ENCODE measurements at regions not wholly inside any gene's neighbourhood (a gene's known extent, or its start where the extent isn't known, plus 50 kb on each side); places are given as distances from the start of the nearest gene placed in this dataset.
"Not testable (repeated sequence)": the region's sequence is repeated elsewhere in the genome, so short reads cannot be mapped to it uniquely, and the experiment has no call there.

DNA sequence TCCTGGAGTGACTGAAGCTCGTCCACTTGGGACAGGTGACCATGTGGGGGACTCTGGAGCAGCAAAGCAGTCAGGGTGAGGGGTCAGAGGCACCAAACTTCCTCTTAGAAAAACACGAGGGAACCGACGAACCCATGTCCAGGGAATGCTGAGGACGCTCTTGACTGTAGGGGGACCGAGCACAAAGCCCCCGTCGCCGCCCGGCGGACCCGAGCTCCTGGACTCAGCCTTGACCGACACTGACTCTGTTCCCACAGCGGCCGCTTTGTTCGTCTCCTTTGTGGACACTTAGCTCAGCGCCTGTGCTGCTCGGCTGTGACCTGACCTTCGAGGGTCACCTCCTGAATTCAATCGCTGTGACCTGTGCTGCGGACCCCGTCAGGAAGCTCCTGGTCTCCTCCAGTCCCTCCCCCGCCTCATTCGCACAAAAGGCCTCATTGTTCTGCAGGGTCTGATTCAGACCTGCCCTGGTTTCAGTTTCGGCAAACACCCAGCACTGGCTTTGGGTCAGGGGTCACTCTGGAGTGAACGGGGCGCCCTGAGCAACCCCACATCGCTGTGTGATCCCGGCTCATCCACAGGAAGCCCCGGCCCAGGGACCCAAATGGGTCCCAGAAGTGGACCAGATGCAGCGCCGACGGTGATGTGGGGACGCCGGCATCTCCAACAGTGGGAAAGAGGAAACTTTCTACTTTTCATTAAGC lies 454.8 kb downstream of the PREX1 start (continued):
- TF ChIP-seq MZF1 (CRISPR knock-in tag; IDR thresholded peaks at IDR 0.05; ENCODE audit: borderline replicate concordance), result peak; percentile 37; the same call in 1 of the 2 replicates
- peak; percentile 89 for TF ChIP-seq KLF6 (CRISPR knock-in tag; IDR thresholded peaks at IDR 0.05)
- TF ChIP-seq ETV5 (CRISPR knock-in tag; IDR thresholded peaks at IDR 0.05; ENCODE audit: borderline replicate concordance), result peak; percentile 93
- TF ChIP-seq PTBP1 (IDR thresholded peaks at IDR 0.05; ENCODE audit: low read depth, low read length, poor library complexity, severe bottlenecking), result peak; percentile 53
- TF ChIP-seq SRY (CRISPR knock-in tag; IDR thresholded peaks at IDR 0.05), result peak; percentile 24; the same call in 1 of the 2 replicates
- TF ChIP-seq, protein P1, sequence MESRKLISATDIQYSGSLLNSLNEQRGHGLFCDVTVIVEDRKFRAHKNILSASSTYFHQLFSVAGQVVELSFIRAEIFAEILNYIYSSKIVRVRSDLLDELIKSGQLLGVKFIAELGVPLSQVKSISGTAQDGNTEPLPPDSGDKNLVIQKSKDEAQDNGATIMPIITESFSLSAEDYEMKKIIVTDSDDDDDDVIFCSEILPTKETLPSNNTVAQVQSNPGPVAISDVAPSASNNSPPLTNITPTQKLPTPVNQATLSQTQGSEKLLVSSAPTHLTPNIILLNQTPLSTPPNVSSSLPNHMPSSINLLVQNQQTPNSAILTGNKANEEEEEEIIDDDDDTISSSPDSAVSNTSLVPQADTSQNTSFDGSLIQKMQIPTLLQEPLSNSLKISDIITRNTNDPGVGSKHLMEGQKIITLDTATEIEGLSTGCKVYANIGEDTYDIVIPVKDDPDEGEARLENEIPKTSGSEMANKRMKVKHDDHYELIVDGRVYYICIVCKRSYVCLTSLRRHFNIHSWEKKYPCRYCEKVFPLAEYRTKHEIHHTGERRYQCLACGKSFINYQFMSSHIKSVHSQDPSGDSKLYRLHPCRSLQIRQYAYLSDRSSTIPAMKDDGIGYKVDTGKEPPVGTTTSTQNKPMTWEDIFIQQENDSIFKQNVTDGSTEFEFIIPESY (CRISPR knock-in tag; IDR thresholded peaks at IDR 0.05), result peak; percentile 51; the same call in 1 of the 2 replicates
- peak; percentile 61 for TF ChIP-seq DR1 (CRISPR knock-in tag; IDR thresholded peaks at IDR 0.05)
- peak; percentile 90 for TF ChIP-seq SPEN (CRISPR knock-in tag; IDR thresholded peaks at IDR 0.05; ENCODE audit: low read depth)
- peak; percentile 97 for TF ChIP-seq GATAD2A (CRISPR knock-in tag; IDR thresholded peaks at IDR 0.05)
- TF ChIP-seq SOX6, FOXA1 (IDR thresholded peaks at IDR 0.05): not testable (repeated sequence)
- peak; percentile 99 for TF ChIP-seq SOX6 (CRISPR knock-in tag; IDR thresholded peaks at IDR 0.05)
- peak; percentile 86 for TF ChIP-seq BRD4 (CRISPR knock-in tag; IDR thresholded peaks at IDR 0.05)
- TF ChIP-seq, protein P2, sequence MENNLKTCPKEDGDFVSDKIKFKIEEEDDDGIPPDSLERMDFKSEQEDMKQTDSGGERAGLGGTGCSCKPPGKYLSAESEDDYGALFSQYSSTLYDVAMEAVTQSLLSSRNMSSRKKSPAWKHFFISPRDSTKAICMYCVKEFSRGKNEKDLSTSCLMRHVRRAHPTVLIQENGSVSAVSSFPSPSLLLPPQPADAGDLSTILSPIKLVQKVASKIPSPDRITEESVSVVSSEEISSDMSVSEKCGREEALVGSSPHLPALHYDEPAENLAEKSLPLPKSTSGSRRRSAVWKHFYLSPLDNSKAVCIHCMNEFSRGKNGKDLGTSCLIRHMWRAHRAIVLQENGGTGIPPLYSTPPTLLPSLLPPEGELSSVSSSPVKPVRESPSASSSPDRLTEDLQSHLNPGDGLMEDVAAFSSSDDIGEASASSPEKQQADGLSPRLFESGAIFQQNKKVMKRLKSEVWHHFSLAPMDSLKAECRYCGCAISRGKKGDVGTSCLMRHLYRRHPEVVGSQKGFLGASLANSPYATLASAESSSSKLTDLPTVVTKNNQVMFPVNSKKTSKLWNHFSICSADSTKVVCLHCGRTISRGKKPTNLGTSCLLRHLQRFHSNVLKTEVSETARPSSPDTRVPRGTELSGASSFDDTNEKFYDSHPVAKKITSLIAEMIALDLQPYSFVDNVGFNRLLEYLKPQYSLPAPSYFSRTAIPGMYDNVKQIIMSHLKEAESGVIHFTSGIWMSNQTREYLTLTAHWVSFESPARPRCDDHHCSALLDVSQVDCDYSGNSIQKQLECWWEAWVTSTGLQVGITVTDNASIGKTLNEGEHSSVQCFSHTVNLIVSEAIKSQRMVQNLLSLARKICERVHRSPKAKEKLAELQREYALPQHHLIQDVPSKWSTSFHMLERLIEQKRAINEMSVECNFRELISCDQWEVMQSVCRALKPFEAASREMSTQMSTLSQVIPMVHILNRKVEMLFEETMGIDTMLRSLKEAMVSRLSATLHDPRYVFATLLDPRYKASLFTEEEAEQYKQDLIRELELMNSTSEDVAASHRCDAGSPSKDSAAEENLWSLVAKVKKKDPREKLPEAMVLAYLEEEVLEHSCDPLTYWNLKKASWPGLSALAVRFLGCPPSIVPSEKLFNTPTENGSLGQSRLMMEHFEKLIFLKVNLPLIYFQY (CRISPR knock-in tag; IDR thresholded peaks at IDR 0.05; ENCODE audit: borderline replicate concordance), result peak; percentile 91
- peak; percentile 90 for TF ChIP-seq TEAD3 (CRISPR knock-in tag; optimal IDR thresholded peaks at IDR 0.05; ENCODE audit: borderline replicate concordance)
- TF ChIP-seq FOXA1 (CRISPR knock-in tag; IDR thresholded peaks at IDR 0.05), result peak; percentile 94
- peak; percentile 70; the same call in 1 of the 2 replicates for TF ChIP-seq ZNF7 (CRISPR knock-in tag; IDR thresholded peaks at IDR 0.05)
- TF ChIP-seq ZNF460 (CRISPR knock-in tag; IDR thresholded peaks at IDR 0.05; ENCODE audit: borderline replicate concordance), result peak; percentile 65; the same call in 1 of the 2 replicates
- TF ChIP-seq, protein P3, sequence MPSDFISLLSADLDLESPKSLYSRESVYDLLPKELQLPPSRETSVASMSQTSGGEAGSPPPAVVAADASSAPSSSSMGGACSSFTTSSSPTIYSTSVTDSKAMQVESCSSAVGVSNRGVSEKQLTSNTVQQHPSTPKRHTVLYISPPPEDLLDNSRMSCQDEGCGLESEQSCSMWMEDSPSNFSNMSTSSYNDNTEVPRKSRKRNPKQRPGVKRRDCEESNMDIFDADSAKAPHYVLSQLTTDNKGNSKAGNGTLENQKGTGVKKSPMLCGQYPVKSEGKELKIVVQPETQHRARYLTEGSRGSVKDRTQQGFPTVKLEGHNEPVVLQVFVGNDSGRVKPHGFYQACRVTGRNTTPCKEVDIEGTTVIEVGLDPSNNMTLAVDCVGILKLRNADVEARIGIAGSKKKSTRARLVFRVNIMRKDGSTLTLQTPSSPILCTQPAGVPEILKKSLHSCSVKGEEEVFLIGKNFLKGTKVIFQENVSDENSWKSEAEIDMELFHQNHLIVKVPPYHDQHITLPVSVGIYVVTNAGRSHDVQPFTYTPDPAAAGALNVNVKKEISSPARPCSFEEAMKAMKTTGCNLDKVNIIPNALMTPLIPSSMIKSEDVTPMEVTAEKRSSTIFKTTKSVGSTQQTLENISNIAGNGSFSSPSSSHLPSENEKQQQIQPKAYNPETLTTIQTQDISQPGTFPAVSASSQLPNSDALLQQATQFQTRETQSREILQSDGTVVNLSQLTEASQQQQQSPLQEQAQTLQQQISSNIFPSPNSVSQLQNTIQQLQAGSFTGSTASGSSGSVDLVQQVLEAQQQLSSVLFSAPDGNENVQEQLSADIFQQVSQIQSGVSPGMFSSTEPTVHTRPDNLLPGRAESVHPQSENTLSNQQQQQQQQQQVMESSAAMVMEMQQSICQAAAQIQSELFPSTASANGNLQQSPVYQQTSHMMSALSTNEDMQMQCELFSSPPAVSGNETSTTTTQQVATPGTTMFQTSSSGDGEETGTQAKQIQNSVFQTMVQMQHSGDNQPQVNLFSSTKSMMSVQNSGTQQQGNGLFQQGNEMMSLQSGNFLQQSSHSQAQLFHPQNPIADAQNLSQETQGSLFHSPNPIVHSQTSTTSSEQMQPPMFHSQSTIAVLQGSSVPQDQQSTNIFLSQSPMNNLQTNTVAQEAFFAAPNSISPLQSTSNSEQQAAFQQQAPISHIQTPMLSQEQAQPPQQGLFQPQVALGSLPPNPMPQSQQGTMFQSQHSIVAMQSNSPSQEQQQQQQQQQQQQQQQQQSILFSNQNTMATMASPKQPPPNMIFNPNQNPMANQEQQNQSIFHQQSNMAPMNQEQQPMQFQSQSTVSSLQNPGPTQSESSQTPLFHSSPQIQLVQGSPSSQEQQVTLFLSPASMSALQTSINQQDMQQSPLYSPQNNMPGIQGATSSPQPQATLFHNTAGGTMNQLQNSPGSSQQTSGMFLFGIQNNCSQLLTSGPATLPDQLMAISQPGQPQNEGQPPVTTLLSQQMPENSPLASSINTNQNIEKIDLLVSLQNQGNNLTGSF (CRISPR knock-in tag; IDR thresholded peaks at IDR 0.05), result peak; percentile 82
- peak; percentile 57 for TF ChIP-seq ZFY (CRISPR knock-in tag; IDR thresholded peaks at IDR 0.05)
- TF ChIP-seq KMT2B (CRISPR knock-in tag; IDR thresholded peaks at IDR 0.05), result peak; percentile 62
